ENCODE measurements at regions not wholly inside any gene's neighbourhood (a gene's known extent, or its start where the extent isn't known, plus 50 kb on each side); places are given as distances from the start of the nearest gene placed in this dataset.

- no peak for TF ChIP-seq ATF2 (CRISPR knock-in tag; IDR thresholded peaks at IDR 0.05; ENCODE audit: borderline replicate concordance, low read depth)
- TF ChIP-seq CTCF (IDR thresholded peaks at IDR 0.05) = no peak
- TF ChIP-seq, protein P1, sequence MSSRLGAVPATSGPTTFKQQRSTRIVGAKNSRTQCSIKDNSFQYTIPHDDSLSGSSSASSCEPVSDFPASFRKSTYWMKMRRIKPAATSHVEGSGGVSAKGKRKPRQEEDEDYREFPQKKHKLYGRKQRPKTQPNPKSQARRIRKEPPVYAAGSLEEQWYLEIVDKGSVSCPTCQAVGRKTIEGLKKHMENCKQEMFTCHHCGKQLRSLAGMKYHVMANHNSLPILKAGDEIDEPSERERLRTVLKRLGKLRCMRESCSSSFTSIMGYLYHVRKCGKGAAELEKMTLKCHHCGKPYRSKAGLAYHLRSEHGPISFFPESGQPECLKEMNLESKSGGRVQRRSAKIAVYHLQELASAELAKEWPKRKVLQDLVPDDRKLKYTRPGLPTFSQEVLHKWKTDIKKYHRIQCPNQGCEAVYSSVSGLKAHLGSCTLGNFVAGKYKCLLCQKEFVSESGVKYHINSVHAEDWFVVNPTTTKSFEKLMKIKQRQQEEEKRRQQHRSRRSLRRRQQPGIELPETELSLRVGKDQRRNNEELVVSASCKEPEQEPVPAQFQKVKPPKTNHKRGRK (CRISPR knock-in tag; IDR thresholded peaks at IDR 0.05; ENCODE audit: borderline replicate concordance) = no peak
- TF ChIP-seq NR3C1 (CRISPR knock-in tag; conservative IDR thresholded peaks at IDR 0.05; ENCODE audit: low read depth) = no peak
Measured at GRCh38 chrX:20330545-20330944, 63.8 kb upstream of the RPS6KA3 start.

Data from WTC11 (cell line).